HepG2 (cell line): ENCODE measurements at regions not wholly inside any gene's neighbourhood (a gene's known extent, or its start where the extent isn't known, plus 50 kb on each side); places are given as distances from the start of the nearest gene placed in this dataset.

Experiments
- ATAC-seq: fragments of 200-7000 bp; cut with Tn5 transposase; 3 replicates; pipeline ENCODE4 v1.9.1; 2020; ENCODE audit warnings: mild to moderate bottlenecking, moderate library complexity
- BruUV-seq: library from RNA; stranded (reverse); fragments of 400-500 nt; replicated peaks from 2 replicates; lab custom pipeline; 2021; lab: Mats Ljungman, UMichigan
- CTCF ChIA-PET: fragments of 300-600 bp; formaldehyde crosslinking; extraction: SDS; loops from one replicate; lab custom pipeline; 2021; ENCODE audit warnings: low total read pairs, inconsistent platforms, low intra/inter-chr PET ratio; lab: Yijun Ruan, JAX
- POLR2A ChIA-PET: fragments of 350-600 bp; sonication (Branson Sonifier 250); formaldehyde crosslinking; loops from one replicate; lab custom pipeline; 2020; ENCODE audit warnings: antibody characterized with exemption, inconsistent platforms; lab: Yijun Ruan, JAX
- DNase-seq: peaks from one replicate; pipeline ENCODE4 v3.0.0-alpha.2; 2015; ENCODE audit warnings: low spot score
- FAIRE-seq: peaks from 3 replicates; lab custom pipeline; 2011; peaks lifted over from hg19 to GRCh38; lab: Jason Lieb, UNC
- H2AFZ ChIP-seq: one replicate; pipeline ENCODE4 v1.6.1; 2011; ENCODE audit warnings: low read length, inconsistent platforms
- H3K27ac ChIP-seq: fragments of 300-600 bp; 3 replicates; pipeline ENCODE4 v1.8.0; 2011; ENCODE audit warnings: mixed run types, mild to moderate bottlenecking, mixed read lengths, low read length, inconsistent platforms; ENCODE audit not compliant: insufficient read depth; ENCODE audit errors: extremely low read length
- H3K27me3 ChIP-seq, 2 experiments: fragments of 200-600 bp in 1 of 2; 2 replicates in 1 of 2; 3 replicates in 1 of 2; pipeline versions ENCODE4 v1.6.0 to v1.8.0; 2011; ENCODE audit warnings: low read length in 2 of 2, mild to moderate bottlenecking in 2 of 2, moderate library complexity in 2 of 2, inconsistent platforms in 1 of 2; ENCODE audit not compliant: insufficient read depth in 2 of 2, control insufficient read depth in 1 of 2
- H3K36me3 ChIP-seq, 2 experiments: fragments of 200-600 bp in 1 of 2; replicated peaks in 1 of 2; 2 replicates in 1 of 2; 3 replicates in 1 of 2; pipeline versions ENCODE4 v1.5.1 to v1.8.0; 2011; ENCODE audit warnings: low read length in 2 of 2, inconsistent platforms in 1 of 2; ENCODE audit not compliant: insufficient read depth in 2 of 2, control insufficient read depth in 1 of 2
- H3K4me1 ChIP-seq: 2 replicates; pipeline ENCODE4 v1.5.1; 2012; ENCODE audit warnings: low read length, inconsistent platforms; ENCODE audit not compliant: insufficient read depth
- H3K4me2 ChIP-seq: 2 replicates; pipeline ENCODE4 v1.6.0; 2011; ENCODE audit warnings: low read depth, low read length, inconsistent platforms
- H3K4me3 ChIP-seq, 3 experiments: fragments of 200-600 bp in 1 of 3; sonication (generic), shearing (Covaris generic) in 1 of 3; replicated peaks in 1 of 3; 2 replicates each; pipeline ENCODE4 v1.5.1; 2011 to 2016; ENCODE audit warnings: low read length in 3 of 3, inconsistent platforms in 2 of 3, low read depth in 2 of 3, mild to moderate bottlenecking in 2 of 3, control low read depth in 1 of 3, mixed read lengths in 1 of 3; ENCODE audit not compliant: insufficient read depth in 1 of 3
- H3K79me2 ChIP-seq: one replicate; pipeline ENCODE4 v1.6.1; 2011; ENCODE audit warnings: low read length, inconsistent platforms; ENCODE audit not compliant: insufficient read depth
- H3K9ac ChIP-seq: 2 replicates; pipeline ENCODE4 v1.6.0; 2011; ENCODE audit warnings: mild to moderate bottlenecking, low read depth, low read length, inconsistent platforms; ENCODE audit not compliant: insufficient read depth
- H3K9me3 ChIP-seq: 2 replicates; pipeline ENCODE4 v1.5.1; 2012; ENCODE audit warnings: mild to moderate bottlenecking, low read length
- H4K20me1 ChIP-seq: 2 replicates; pipeline ENCODE4 v1.6.0; 2011; ENCODE audit warnings: inconsistent platforms, mild to moderate bottlenecking, low read length, moderate library complexity; ENCODE audit not compliant: insufficient read depth
- ARID3A ChIP-seq: IDR thresholded peaks from 2 replicates; pipeline ENCODE4 v1.6.1; 2012; ENCODE audit warnings: low read depth, low read length, improper control_type of control experiment
- ATF7-NPFF ChIP-seq: sonication (generic); formaldehyde crosslinking; IDR thresholded peaks from 2 replicates; pipeline ENCODE4 v1.8.1; 2023; ENCODE audit warnings: mild to moderate bottlenecking, low read depth, missing genetic modification reagents, moderate library complexity
- CREB1 ChIP-seq, 2 experiments: fragments of 450-650 bp in 1 of 2; IDR thresholded peaks; 2 replicates each; pipeline ENCODE4 v1.6.1; 2016 to 2017; ENCODE audit warnings: control low read depth in 1 of 2, mild to moderate bottlenecking in 1 of 2, missing compliant biosample characterization in 1 of 2, missing genetic modification characterization in 1 of 2
- CREM ChIP-seq, 2 experiments: sonication (generic) in 1 of 2; formaldehyde crosslinking in 1 of 2; IDR thresholded peaks; 2 replicates each; pipeline versions ENCODE4 v1.4.0 to v1.6.1; 2016 to 2020; ENCODE audit warnings: antibody characterized with exemption in 1 of 2, mild to moderate bottlenecking in 1 of 2, missing genetic modification reagents in 1 of 2
- FOSL1 ChIP-seq: sonication (generic); formaldehyde crosslinking; IDR thresholded peaks from 2 replicates; pipeline ENCODE4 v1.9.0; 2021; ENCODE audit warnings: missing genetic modification reagents, borderline replicate concordance
- FOSL2 ChIP-seq: sonication (generic); formaldehyde crosslinking; IDR thresholded peaks from 2 replicates; pipeline ENCODE4 v1.4.0; 2020; ENCODE audit warnings: missing genetic modification reagents
- FOXA3 ChIP-seq: IDR thresholded peaks from 2 replicates; pipeline ENCODE4 v1.6.1; 2016; ENCODE audit warnings: missing genetic modification reagents, missing compliant biosample characterization
- HMG20A ChIP-seq: IDR thresholded peaks from 2 replicates; pipeline ENCODE4 v1.6.1; 2016; ENCODE audit warnings: borderline replicate concordance
- HOXA3 ChIP-seq: sonication (generic); formaldehyde crosslinking; IDR thresholded peaks from 2 replicates; pipeline ENCODE4 v1.5.0; 2020; ENCODE audit warnings: missing genetic modification reagents
- HOXD1 ChIP-seq: sonication (generic); formaldehyde crosslinking; IDR thresholded peaks from 2 replicates; pipeline ENCODE4 v1.5.0; 2020; ENCODE audit warnings: missing genetic modification reagents
- ISL2 ChIP-seq: sonication (generic); formaldehyde crosslinking; IDR thresholded peaks from 2 replicates; pipeline ENCODE4 v1.5.0; 2020; ENCODE audit warnings: missing genetic modification reagents
- MEIS1 ChIP-seq: sonication (generic); formaldehyde crosslinking; IDR thresholded peaks from 2 replicates; pipeline ENCODE4 v1.9.0; 2021; ENCODE audit warnings: mild to moderate bottlenecking, missing genetic modification reagents, moderate library complexity, borderline replicate concordance
- NFYC ChIP-seq: IDR thresholded peaks from 2 replicates; pipeline ENCODE4 v1.6.1; 2016; ENCODE audit warnings: missing genetic modification reagents, missing compliant biosample characterization
- NR2F1 ChIP-seq, 2 experiments: fragments of 450-650 bp in 1 of 2; formaldehyde crosslinking in 1 of 2; IDR thresholded peaks; 2 replicates each; pipeline versions ENCODE4 v1.5.0 to v1.6.1; 2016 to 2020; ENCODE audit warnings: mild to moderate bottlenecking in 1 of 2, missing compliant biosample characterization in 1 of 2, missing genetic modification reagents in 1 of 2, moderate library complexity in 1 of 2
- NR2F2 ChIP-seq: IDR thresholded peaks from 2 replicates; pipeline ENCODE4 v1.6.1; 2012; ENCODE audit warnings: low read depth, inconsistent platforms, borderline replicate concordance
- SIN3B ChIP-seq: fragments of 150-350 bp; IDR thresholded peaks from 2 replicates; pipeline ENCODE4 v1.6.1; 2014; ENCODE audit warnings: low read length
- ZNF230 ChIP-seq: sonication (generic); formaldehyde crosslinking; IDR thresholded peaks from 2 replicates; pipeline ENCODE4 v1.4.0; 2020; ENCODE audit warnings: mild to moderate bottlenecking, missing genetic modification reagents
- ZNF775 ChIP-seq: sonication (generic); formaldehyde crosslinking; IDR thresholded peaks from 2 replicates; pipeline ENCODE4 v1.4.0; 2020; ENCODE audit warnings: missing genetic modification reagents, mild to moderate bottlenecking, moderate library complexity, borderline replicate concordance
- WGBS: methylation state at CpG from one replicate; pipeline ENCODE4 v1.1.6; 2017; ENCODE audit warnings: low lambda C conversion rate; 5-methylcytosine and 5-hydroxymethylcytosine counted together
- in situ Hi-C: cut with HindIII; loops from 2 replicates; pipeline ENCODE4 v1.10.0; 2017; ENCODE audit warnings: low pct_unique_long_range_greater_than_20kb; ENCODE audit not compliant: extremely low pct_ligation_motif_present
- intact Hi-C: fragments of 100-400 bp; cut with micrococcal nuclease; formaldehyde crosslinking; loops from one replicate; pipeline ENCODE4 v1.10.0; 2022; ENCODE audit not compliant: unreplicated experiment

GRCh38 chr16:80914379-80915078 lies 92.2 kb downstream of the CMC2 start:
- Histone ChIP-seq H3K4me2 (peak overlapping the region; percentile 54), H3K9me3 (peaks cover 8% of the 10 kb centered on the region; the same call in 1 of the 2 replicates), H3K4me1 (peaks cover 55% of the 10 kb centered on the region), H3K36me3 (no peaks in the 10 kb centered on the region), H3K79me2 (no peaks in the 10 kb centered on the region), H3K4me3 (peak overlapping the region in 2 of 3 experiments; percentile 6 to 18; a peak in 2 of 6 replicates), H4K20me1 (no peaks in the 10 kb centered on the region), H3K27me3 (no peaks in the 10 kb centered on the region), H2AFZ (peak overlapping the region; percentile 5), H3K27ac (peak overlapping the region; percentile 31), H3K9ac (no peak overlapping the region)
- ATAC-seq (peak; percentile 86), FAIRE-seq (peak; percentile 97), DNase-seq (peak; percentile 92)
- intact Hi-C loops: loop anchor here (1.0 kb wide), 1 partner anchor 12 kb away; no protein-coding TSS in a partner anchor
- in situ Hi-C loops: no loop called here
- BruUV-seq: no TSS peak
- ChIA-PET POLR2A (no interaction called here), CTCF (no interaction called here)
- WGBS: 21% methylated on average over 10 of the region's 10 CpGs
- TF ChIP-seq NFYC (CRISPR knock-in tag) (peak; percentile 64; the same call in 1 of the 2 replicates), ISL2 (CRISPR knock-in tag) (peak; percentile 40; the same call in 1 of the 2 replicates), ATF7-NPFF (CRISPR knock-in tag) (no peak), HOXA3 (peak; percentile 32; the same call in 1 of the 2 replicates), ARID3A (0 out of 2 replicates have a peak, but pooled peaks have one; percentile 53), HOXD1 (CRISPR knock-in tag) (0 out of 2 replicates have a peak, but pooled peaks have one; percentile 23), ZNF230 (CRISPR knock-in tag) (no peak), FOSL2 (CRISPR knock-in tag) (peak; percentile 84), NR2F2 (peak; percentile 45; the same call in 1 of the 2 replicates), MEIS1 (0 out of 2 replicates have a peak, but pooled peaks have one; percentile 44), CREM (IDR thresholded peaks at IDR 0.05) (peak; percentile 50), CREM (CRISPR knock-in tag; IDR thresholded peaks at IDR 0.05) (no peak), CREB1 (IDR thresholded peaks at IDR 0.05) (no peak), CREB1 (CRISPR knock-in tag; IDR thresholded peaks at IDR 0.05) (peak; percentile 19; the same call in 1 of the 2 replicates), FOSL1 (CRISPR knock-in tag) (peak; percentile 83), FOXA3 (CRISPR knock-in tag) (0 out of 2 replicates have a peak, but pooled peaks have one; percentile 20), HMG20A (CRISPR knock-in tag) (peak; percentile 17; the same call in 1 of the 2 replicates), SIN3B (0 out of 2 replicates have a peak, but pooled peaks have one; percentile 37), ZNF775 (CRISPR knock-in tag) (no peak), NR2F1 (CRISPR knock-in tag; IDR thresholded peaks at IDR 0.05) (peak in 1 of 2 experiments; percentile 45; a peak in 1 of 4 replicates)
